ENCODE measurements at regions not wholly inside any gene's neighbourhood (a gene's known extent, or its start where the extent isn't known, plus 50 kb on each side); places are given as distances from the start of the nearest gene placed in this dataset.

DNA sequence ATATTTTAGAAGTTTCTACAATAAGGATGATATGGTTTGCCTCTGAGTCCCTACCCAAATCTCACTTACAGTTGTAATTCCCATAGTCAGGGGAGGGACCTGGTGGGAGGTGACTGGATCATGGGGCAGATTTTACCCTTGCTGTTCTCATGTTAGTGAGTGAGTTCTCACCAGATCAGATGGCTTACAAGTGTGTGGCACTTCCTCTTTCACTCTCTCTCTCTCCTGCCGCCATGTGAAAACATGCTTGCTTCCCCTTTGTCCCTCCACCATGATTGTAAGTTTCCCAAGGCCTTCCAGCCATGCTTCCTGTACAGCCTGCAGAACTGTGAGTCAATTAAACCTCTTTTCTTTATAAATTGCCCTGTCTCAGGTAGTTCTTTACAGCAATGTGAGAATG lies 527.5 kb upstream of the ID4 start:
- Histone ChIP-seq H3K4me3 (ENCODE audit: insufficient read depth, low read depth, low read length, poor library complexity, severe bottlenecking) (no peak overlapping the region), H3K9me3 (ENCODE audit: control insufficient read depth, low read length) (no peaks in the 10 kb centered on the region), H3K36me3 (ENCODE audit: control insufficient read depth, insufficient read depth, low read length) (no peaks in the 10 kb centered on the region), H3K4me1 (ENCODE audit: control insufficient read depth, insufficient read depth, low read length, poor library complexity, severe bottlenecking) (no peaks in the 10 kb centered on the region), H3K27me3 (replicated peaks; ENCODE audit: control insufficient read depth, insufficient read depth, low read length, poor library complexity, severe bottlenecking) (no peaks in the 10 kb centered on the region), H3K27ac (ENCODE audit: insufficient read depth, low read length, poor library complexity, severe bottlenecking) (no peak overlapping the region)
- no peak for DNase-seq

DNA sequence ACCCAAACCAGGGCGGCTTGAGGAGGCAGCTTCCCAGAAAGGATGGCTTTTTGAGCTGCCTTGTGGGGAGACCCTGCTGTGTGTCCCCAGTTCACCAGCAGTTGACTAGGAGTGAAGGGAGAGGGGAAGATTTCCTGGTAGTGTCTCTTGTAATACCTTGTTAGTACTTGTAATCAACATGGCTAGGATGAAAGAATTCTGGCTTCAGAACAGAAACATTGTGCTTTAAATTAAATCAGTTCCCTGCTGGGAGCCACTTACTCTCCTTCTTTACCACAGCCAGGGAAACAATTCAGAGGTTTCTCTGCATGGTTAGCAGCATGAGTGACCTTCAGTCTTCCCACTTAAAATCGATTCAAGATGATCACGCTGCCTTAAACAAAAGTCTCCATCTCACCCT lies 525.4 kb upstream of the ID4 start:
- no peak overlapping the region for H3K4me3 ChIP-seq (ENCODE audit: insufficient read depth, low read depth, low read length, poor library complexity, severe bottlenecking)
- H3K36me3 ChIP-seq (ENCODE audit: control insufficient read depth, insufficient read depth, low read length) = no peaks in the 10 kb centered on the region
- no peaks in the 10 kb centered on the region for H3K4me1 ChIP-seq (ENCODE audit: control insufficient read depth, insufficient read depth, low read length, poor library complexity, severe bottlenecking)
- no peaks in the 10 kb centered on the region for H3K27me3 ChIP-seq (replicated peaks; ENCODE audit: control insufficient read depth, insufficient read depth, low read length, poor library complexity, severe bottlenecking)
- H3K9me3 ChIP-seq (ENCODE audit: control insufficient read depth, low read length) = no peaks in the 10 kb centered on the region
- DNase-seq = no peak
- no peak overlapping the region for H3K27ac ChIP-seq (ENCODE audit: insufficient read depth, low read length, poor library complexity, severe bottlenecking)

DNA sequence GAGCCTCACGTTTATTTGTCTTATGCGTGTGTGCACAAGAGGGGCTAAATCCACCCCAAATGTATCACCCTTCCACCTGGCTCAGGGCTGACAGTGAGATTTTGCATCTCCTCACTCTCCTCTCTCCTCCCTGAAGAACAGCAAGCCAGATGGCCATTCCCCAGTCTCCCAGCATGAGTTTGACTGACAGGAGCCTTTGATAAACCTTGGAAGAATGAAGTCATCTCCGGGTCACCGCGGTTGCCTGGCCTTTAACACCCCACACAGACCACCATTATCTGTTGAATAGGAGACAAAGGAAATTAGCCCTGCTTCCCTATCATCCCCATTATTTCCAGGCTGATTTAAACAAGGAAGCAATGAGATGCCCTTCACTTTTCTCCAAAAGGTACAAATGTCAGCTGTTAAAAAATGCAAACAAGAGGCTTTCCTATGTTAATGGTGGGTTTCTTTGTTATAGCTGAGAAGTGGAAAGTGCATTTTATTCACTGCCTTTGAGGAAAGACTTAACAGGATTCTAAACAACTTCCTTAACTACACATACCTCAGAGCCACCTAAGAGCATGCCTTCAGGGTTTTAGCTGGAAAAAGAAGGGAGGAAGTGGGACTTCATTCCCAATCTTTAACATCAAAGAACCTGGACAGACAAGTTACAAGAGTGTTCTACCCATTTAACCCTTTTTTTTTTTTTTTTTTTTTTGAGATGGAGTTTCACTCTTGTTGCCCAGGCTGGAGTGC lies 524.8 kb upstream of the ID4 start:
- Histone ChIP-seq H3K36me3 (ENCODE audit: control insufficient read depth, insufficient read depth, low read length) (no peaks in the 10 kb centered on the region), H3K4me1 (ENCODE audit: control insufficient read depth, insufficient read depth, low read length, poor library complexity, severe bottlenecking) (no peaks in the 10 kb centered on the region), H3K9me3 (ENCODE audit: control insufficient read depth, low read length) (no peaks in the 10 kb centered on the region), H3K27ac (ENCODE audit: insufficient read depth, low read length, poor library complexity, severe bottlenecking) (no peak overlapping the region), H3K4me3 (ENCODE audit: insufficient read depth, low read depth, low read length, poor library complexity, severe bottlenecking) (no peak overlapping the region), H3K27me3 (replicated peaks; ENCODE audit: control insufficient read depth, insufficient read depth, low read length, poor library complexity, severe bottlenecking) (no peaks in the 10 kb centered on the region)
- no peak for DNase-seq

DNA sequence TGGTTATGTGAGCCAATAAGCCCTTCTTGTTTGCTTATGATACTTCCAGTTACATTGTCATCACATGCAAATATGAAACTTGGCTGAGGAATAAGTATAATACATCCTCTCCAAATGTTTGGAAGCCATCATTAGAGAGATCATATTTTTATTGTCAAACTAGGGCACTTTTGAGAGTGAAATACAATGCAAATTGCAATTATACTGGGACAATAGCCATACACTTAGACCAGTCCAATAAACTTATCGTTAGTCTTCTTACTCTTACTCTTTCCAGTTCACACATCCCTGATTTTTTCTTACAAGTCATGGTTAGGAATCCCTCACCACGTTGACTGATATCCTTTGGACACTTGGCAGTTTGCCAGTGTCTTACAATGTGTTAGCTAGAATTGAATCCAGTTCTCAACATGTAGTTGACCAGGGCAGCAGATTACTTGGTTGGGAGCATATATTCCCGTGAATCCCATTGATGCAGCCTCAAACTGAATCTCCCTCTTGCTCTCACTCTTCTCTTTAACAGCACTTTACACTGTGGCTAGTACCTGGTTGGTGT lies 519.7 kb upstream of the ID4 start:
- Histone ChIP-seq H3K9me3 (ENCODE audit: control insufficient read depth, low read length) (no peaks in the 10 kb centered on the region), H3K4me3 (ENCODE audit: insufficient read depth, low read depth, low read length, poor library complexity, severe bottlenecking) (no peak overlapping the region), H3K27ac (ENCODE audit: insufficient read depth, low read length, poor library complexity, severe bottlenecking) (no peak overlapping the region), H3K27me3 (replicated peaks; ENCODE audit: control insufficient read depth, insufficient read depth, low read length, poor library complexity, severe bottlenecking) (no peaks in the 10 kb centered on the region), H3K4me1 (ENCODE audit: control insufficient read depth, insufficient read depth, low read length, poor library complexity, severe bottlenecking) (no peaks in the 10 kb centered on the region), H3K36me3 (ENCODE audit: control insufficient read depth, insufficient read depth, low read length) (no peaks in the 10 kb centered on the region)
- DNase-seq = no peak

DNA sequence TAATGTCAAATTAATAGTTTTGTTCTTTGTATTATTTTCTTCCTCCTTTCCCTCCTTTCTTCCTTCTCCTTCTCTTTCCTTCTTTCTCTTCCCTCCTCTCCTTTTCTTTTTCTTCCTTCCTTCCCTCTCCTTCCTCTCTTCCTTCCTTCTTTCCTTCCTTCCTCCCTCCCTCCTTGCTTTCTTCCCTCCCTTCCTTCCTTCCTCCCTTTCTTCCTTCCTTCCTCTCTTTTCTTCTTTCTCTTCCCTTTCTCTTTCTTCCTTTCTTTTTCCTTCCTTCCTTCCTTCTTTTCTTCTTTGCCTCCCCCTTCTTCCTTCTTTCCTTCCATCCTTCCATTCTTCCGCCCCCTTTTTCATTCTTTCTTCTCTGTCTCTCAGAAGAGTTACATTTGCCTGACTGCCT lies 518.2 kb upstream of the ID4 start:
- no peaks in the 10 kb centered on the region for H3K27me3 ChIP-seq (replicated peaks; ENCODE audit: control insufficient read depth, insufficient read depth, low read length, poor library complexity, severe bottlenecking)
- H3K4me1 ChIP-seq (ENCODE audit: control insufficient read depth, insufficient read depth, low read length, poor library complexity, severe bottlenecking) = no peaks in the 10 kb centered on the region
- H3K27ac ChIP-seq (ENCODE audit: insufficient read depth, low read length, poor library complexity, severe bottlenecking) = no peak overlapping the region
- no peaks in the 10 kb centered on the region for H3K36me3 ChIP-seq (ENCODE audit: control insufficient read depth, insufficient read depth, low read length)
- no peak for DNase-seq
- no peaks in the 10 kb centered on the region for H3K9me3 ChIP-seq (ENCODE audit: control insufficient read depth, low read length)
- no peak overlapping the region for H3K4me3 ChIP-seq (ENCODE audit: insufficient read depth, low read depth, low read length, poor library complexity, severe bottlenecking)

DNA sequence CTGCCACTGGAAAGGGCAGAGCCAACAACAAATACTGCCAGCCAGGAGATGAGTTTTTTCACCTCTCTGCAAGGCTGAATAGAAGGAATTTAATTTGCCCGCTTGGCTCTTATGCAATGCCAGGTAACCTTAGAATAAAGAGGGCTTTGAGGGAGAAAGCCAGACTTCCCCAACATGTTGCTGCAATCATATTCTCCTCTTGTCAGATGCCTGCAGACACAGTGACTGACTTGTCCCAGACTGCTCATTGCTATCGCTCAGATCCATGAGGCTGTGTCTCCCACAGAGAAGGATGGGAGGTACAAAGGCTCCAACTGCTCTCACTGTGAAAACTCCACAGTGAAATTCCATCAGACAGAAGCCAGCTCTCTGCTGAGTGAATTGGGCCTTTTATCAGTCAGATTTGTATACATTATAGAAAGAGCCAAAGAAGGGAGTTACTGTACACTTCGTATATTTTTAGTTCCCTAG lies 517.0 kb upstream of the ID4 start:
- Histone ChIP-seq H3K4me3 (ENCODE audit: insufficient read depth, low read depth, low read length, poor library complexity, severe bottlenecking) (no peak overlapping the region), H3K4me1 (ENCODE audit: control insufficient read depth, insufficient read depth, low read length, poor library complexity, severe bottlenecking) (no peaks in the 10 kb centered on the region), H3K9me3 (ENCODE audit: control insufficient read depth, low read length) (no peaks in the 10 kb centered on the region), H3K27me3 (replicated peaks; ENCODE audit: control insufficient read depth, insufficient read depth, low read length, poor library complexity, severe bottlenecking) (no peaks in the 10 kb centered on the region), H3K36me3 (ENCODE audit: control insufficient read depth, insufficient read depth, low read length) (no peaks in the 10 kb centered on the region), H3K27ac (ENCODE audit: insufficient read depth, low read length, poor library complexity, severe bottlenecking) (no peak overlapping the region)
- no peak for DNase-seq

DNA sequence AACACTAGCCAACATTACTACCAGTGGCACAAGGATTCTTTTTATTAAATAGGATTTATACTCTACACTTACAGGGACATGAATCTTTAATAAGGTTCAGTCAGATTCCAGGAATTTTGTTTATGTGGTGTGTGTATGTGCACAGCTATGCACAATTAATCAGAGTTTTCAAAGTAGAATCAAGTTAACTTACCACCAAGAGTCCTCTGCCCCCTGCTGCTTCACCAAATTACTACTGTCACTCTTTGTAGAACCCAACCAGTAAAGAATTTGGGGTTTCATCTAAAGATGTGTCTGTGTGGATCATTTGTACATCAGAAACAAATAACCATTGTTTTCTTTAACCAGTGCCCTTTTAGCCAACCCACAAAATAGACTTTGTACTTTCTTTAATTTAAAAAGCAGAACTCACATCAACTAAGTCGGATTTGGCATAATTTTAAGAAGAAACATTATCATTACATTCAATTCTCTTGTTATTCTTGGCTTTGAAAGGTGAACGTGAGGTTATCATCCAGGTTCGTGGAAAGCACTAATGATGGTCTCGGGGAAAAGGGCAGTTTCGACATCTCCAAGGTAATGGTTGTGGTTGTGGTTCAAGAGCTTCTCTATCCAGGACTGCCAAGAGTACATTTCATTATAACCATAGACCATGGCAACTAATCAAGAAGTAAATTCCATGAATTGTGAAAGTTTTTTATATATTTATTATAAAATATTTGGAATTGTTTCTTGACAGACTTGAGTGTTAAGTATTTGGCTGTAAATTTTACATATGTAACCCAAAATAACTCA lies 514.3 kb upstream of the ID4 start:
- H3K27ac ChIP-seq (ENCODE audit: insufficient read depth, low read length, poor library complexity, severe bottlenecking) = no peak overlapping the region
- no peaks in the 10 kb centered on the region for H3K36me3 ChIP-seq (ENCODE audit: control insufficient read depth, insufficient read depth, low read length)
- no peaks in the 10 kb centered on the region for H3K27me3 ChIP-seq (replicated peaks; ENCODE audit: control insufficient read depth, insufficient read depth, low read length, poor library complexity, severe bottlenecking)
- no peaks in the 10 kb centered on the region for H3K9me3 ChIP-seq (ENCODE audit: control insufficient read depth, low read length)
- no peak overlapping the region for H3K4me3 ChIP-seq (ENCODE audit: insufficient read depth, low read depth, low read length, poor library complexity, severe bottlenecking)
- no peaks in the 10 kb centered on the region for H3K4me1 ChIP-seq (ENCODE audit: control insufficient read depth, insufficient read depth, low read length, poor library complexity, severe bottlenecking)
- DNase-seq = no peak

DNA sequence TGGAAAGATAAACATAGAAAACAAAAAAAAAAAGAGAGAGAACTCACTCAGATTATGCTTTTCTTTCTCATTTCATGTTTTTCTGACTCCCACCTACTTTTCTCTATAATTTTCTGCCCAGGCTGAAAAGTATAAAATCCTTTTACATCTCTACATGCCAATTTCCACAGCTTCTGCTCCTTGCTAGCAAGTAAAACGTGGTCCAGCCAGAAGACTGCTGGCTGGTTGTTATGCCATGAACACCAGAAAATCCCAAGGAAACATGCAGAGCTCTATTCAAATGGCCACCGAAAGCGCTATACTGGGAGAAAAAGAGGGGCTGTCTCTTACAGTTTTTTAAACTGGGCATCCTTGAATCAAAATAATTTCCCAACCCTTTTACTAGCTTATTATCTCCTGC lies 512.8 kb upstream of the ID4 start:
- no peak overlapping the region for H3K4me3 ChIP-seq (ENCODE audit: insufficient read depth, low read depth, low read length, poor library complexity, severe bottlenecking)
- no peak overlapping the region for H3K27ac ChIP-seq (ENCODE audit: insufficient read depth, low read length, poor library complexity, severe bottlenecking)
- DNase-seq = no peak
- H3K4me1 ChIP-seq (ENCODE audit: control insufficient read depth, insufficient read depth, low read length, poor library complexity, severe bottlenecking) = no peaks in the 10 kb centered on the region
- no peaks in the 10 kb centered on the region for H3K27me3 ChIP-seq (replicated peaks; ENCODE audit: control insufficient read depth, insufficient read depth, low read length, poor library complexity, severe bottlenecking)
- H3K9me3 ChIP-seq (ENCODE audit: control insufficient read depth, low read length) = no peaks in the 10 kb centered on the region
- H3K36me3 ChIP-seq (ENCODE audit: control insufficient read depth, insufficient read depth, low read length) = no peaks in the 10 kb centered on the region

DNA sequence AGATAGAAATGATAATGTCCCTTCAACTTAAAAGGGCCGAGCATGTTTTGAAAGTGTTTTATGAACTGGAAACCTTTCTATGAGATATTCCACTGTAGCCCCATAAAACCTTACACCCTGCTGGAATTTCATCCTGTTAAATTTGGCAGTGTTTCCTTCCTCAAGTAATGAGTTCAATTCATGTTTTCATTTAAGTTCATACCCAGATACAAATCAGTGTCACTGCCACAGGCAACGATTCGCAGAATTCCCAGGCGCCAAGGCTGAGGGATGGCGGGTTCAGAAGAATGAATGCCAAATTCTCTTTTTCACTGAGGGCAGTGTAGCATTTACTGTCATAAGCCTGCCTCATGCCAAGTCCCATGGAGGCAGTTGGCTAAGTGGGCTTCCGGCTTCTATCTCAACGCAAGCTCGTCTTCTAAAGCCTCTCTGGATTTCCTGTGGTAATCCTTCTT lies 511.8 kb upstream of the ID4 start:
- no peaks in the 10 kb centered on the region for H3K9me3 ChIP-seq (ENCODE audit: control insufficient read depth, low read length)
- no peaks in the 10 kb centered on the region for H3K4me1 ChIP-seq (ENCODE audit: control insufficient read depth, insufficient read depth, low read length, poor library complexity, severe bottlenecking)
- no peak overlapping the region for H3K27ac ChIP-seq (ENCODE audit: insufficient read depth, low read length, poor library complexity, severe bottlenecking)
- no peaks in the 10 kb centered on the region for H3K36me3 ChIP-seq (ENCODE audit: control insufficient read depth, insufficient read depth, low read length)
- no peak overlapping the region for H3K4me3 ChIP-seq (ENCODE audit: insufficient read depth, low read depth, low read length, poor library complexity, severe bottlenecking)
- no peak for DNase-seq
- no peaks in the 10 kb centered on the region for H3K27me3 ChIP-seq (replicated peaks; ENCODE audit: control insufficient read depth, insufficient read depth, low read length, poor library complexity, severe bottlenecking)

DNA sequence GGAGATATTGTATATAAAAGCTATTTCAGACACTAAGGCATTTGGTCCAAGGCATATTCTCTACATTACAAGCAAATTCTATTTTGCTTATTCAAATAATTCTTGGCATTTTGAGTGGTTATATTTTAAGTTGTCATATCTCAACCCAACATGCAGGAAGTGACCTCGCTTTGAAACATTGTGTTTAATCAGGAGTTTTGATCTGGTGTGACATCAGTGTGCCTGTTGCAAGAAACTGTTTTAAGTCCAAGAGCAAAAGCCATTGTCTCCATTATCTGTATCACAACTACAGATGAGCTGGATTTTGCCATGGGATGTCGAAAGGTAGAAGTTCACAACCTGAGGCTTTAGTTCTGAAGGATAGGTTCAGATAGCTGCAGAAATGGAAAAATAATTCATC lies 509.9 kb upstream of the ID4 start:
- no peak overlapping the region for H3K4me3 ChIP-seq (ENCODE audit: insufficient read depth, low read depth, low read length, poor library complexity, severe bottlenecking)
- no peak for DNase-seq
- H3K4me1 ChIP-seq (ENCODE audit: control insufficient read depth, insufficient read depth, low read length, poor library complexity, severe bottlenecking) = no peaks in the 10 kb centered on the region

More for the DNA sequence above, 509.9 kb upstream of the ID4 start:
- Histone ChIP-seq H3K27ac (ENCODE audit: insufficient read depth, low read length, poor library complexity, severe bottlenecking) (no peak overlapping the region), H3K27me3 (replicated peaks; ENCODE audit: control insufficient read depth, insufficient read depth, low read length, poor library complexity, severe bottlenecking) (no peaks in the 10 kb centered on the region), H3K9me3 (ENCODE audit: control insufficient read depth, low read length) (no peaks in the 10 kb centered on the region), H3K36me3 (ENCODE audit: control insufficient read depth, insufficient read depth, low read length) (no peaks in the 10 kb centered on the region)
